Fibroblast of the aortic adventitia (primary cell): ENCODE measurements at regions not wholly inside any gene's neighbourhood (a gene's known extent, or its start where the extent isn't known, plus 50 kb on each side); places are given as distances from the start of the nearest gene placed in this dataset.

Experiments used
- DNase-seq: peaks from one replicate; pipeline ENCODE4 v3.0.0-alpha.2; 2010; ENCODE audit warnings: low read depth
- H3K4me3 ChIP-seq: 2 replicates; pipeline ENCODE4 v1.5.1; 2011; ENCODE audit warnings: low read depth, mild to moderate bottlenecking, control low read depth, low read length, moderate library complexity
- TF ChIP-seq, protein P1 (sequence below): IDR thresholded peaks from 2 replicates; pipeline ENCODE4 v1.5.1; 2011; ENCODE audit warnings: mild to moderate bottlenecking, low read length, control low read depth, inconsistent platforms; ENCODE audit not compliant: insufficient read depth

DNA sequence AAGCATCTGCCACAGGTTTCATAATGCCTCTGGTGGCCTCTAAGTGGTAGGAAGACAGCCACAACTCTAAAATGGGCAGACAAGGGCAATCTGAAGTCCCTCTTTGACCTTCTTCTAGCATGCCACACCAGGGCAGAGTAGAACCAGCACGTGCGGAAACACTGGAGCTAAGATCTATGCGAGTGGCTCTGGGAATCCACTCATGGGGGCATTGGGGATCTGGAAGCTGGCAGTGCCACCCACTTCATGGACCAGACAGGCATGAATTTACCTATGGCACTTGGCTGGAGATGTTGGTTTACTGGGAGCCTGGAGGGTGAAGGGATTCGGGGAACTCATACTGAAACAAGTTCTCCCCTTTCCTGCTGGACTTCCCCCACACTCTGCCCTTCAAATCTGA is 337.4 kb downstream of the MIAT start:
- TF ChIP-seq, protein P1, sequence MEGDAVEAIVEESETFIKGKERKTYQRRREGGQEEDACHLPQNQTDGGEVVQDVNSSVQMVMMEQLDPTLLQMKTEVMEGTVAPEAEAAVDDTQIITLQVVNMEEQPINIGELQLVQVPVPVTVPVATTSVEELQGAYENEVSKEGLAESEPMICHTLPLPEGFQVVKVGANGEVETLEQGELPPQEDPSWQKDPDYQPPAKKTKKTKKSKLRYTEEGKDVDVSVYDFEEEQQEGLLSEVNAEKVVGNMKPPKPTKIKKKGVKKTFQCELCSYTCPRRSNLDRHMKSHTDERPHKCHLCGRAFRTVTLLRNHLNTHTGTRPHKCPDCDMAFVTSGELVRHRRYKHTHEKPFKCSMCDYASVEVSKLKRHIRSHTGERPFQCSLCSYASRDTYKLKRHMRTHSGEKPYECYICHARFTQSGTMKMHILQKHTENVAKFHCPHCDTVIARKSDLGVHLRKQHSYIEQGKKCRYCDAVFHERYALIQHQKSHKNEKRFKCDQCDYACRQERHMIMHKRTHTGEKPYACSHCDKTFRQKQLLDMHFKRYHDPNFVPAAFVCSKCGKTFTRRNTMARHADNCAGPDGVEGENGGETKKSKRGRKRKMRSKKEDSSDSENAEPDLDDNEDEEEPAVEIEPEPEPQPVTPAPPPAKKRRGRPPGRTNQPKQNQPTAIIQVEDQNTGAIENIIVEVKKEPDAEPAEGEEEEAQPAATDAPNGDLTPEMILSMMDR, result no peak
- H3K4me3 ChIP-seq, result no peak overlapping the region
- DNase-seq, result no peak

DNA sequence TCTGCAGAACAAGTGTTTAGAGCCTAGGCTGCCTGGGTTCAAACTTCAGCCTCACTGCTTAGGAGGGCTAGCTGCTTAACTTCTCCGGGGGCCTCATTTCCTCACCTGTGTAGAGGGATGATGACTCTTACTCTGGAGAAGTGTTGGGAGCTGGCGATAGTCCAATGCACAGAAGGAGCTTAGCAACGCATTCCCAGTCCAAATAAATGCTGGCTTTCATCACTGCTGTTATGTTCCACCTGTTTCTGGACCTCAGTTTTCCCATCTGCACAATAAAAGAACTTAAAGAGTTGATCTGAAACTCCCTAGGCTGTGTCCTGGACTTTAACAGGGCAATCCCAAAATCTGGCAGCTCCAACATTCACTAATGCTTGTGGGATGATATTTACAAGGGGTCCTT is 337.8 kb downstream of the MIAT start:
- peak; percentile 10 for DNase-seq
- TF ChIP-seq, protein P1, result no peak

DNA sequence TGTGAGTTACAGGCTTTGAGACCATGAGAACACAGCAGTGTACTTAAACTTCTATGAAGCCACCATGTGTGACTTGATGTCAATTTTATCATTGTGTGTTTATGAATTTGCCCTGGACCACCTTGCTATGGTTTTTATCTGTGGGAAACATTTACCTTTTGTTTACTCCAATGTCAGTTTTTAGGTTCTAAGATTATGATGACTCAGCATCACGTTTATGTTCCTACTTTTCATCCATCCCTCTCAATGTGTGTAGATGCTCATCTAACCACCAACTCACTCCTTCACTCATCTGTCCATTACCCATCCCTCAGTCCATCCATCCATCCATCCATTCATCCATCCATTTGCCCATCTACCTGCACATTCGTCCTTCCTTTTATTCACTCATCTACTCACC is 338.8 kb downstream of the MIAT start:
- DNase-seq, result no peak
- H3K4me3 ChIP-seq, result no peak overlapping the region
- TF ChIP-seq, protein P1, result no peak

More for the DNA sequence above, 337.8 kb downstream of the MIAT start:
- H3K4me3 ChIP-seq, result no peak overlapping the region

DNA sequence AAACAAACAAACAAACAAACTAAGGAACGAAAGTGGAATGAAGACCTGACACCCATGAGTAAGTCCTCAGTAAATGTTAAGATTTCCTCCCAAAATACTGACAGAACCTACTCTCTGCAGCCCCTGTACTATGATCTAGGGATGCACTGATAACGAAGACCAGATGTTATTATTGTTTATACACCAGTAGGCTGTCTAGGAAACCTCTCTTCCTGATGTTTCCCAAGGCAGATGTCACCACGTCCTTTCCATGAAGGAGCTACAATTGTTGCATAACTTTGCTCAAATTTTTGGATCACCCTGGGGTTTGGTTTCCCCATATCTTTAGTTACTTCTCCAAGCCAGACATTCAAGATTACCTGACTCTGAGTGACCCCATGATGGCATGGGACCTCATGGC is 340.7 kb downstream of the MIAT start:
- TF ChIP-seq, protein P1, result no peak
- no peak overlapping the region for H3K4me3 ChIP-seq
- no peak for DNase-seq

DNA sequence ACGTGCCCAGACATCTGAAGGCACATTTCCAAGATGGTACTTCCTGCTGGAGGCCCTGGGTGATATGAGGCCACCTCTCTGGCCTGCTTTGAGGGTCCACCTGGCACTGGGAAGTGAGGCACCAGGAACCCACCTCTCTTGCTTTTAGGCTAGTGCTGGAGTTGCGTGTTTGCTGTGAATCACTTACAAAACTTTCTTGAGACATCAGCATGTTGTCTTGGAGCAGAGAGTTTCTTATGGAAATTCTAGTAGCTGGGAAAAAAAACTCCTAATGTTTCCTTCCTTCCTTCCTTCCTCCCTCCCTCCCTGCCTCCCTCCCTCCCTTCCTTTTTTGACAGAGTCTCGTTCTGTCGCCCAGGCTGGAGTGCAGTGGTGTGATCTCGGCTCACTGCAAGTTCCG is 341.3 kb downstream of the MIAT start:
- TF ChIP-seq, protein P1, result no peak
- no peak overlapping the region for H3K4me3 ChIP-seq
- DNase-seq, result no peak

DNA sequence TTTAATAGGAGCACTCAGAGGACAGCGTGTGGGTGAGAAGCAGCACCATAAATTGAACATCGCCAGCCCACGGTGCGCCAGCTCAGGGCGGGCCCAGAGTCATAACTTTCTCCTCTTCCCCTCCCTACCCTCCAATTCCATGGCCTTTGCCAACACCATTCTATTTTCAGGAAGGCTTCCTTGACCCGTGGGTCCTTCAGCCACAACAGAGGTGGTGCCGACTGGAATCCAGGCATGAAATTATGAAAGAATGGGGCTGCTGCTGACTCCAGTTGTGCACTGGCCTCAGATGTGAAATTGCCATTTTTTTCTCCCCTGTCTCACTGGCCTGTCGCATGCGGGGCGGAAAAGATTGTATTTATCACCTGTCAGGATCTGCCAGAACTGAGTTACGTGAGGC is 345.9 kb downstream of the MIAT start:
- H3K4me3 ChIP-seq, result no peak overlapping the region
- TF ChIP-seq, protein P1, result no peak
- DNase-seq, result no peak

DNA sequence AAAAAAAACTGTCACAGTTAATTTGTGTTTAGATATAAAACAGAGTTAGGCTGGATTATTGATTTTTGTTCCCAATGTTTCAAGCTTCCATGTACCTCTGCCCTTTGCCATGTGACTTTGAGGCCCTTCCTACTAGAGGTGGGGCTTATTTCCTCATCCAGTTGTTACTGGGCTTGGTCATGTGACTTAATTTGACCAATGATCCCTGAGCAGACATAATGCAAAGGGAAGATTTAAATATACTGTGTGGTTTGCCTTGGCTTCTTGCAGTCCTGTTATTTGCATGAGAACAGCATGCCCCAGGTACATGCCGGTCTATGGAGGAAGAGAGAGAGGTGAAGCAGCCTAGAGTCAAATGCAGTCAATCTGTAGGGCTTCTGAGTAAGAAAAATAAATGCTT is 347.0 kb downstream of the MIAT start:
- no peak for DNase-seq
- H3K4me3 ChIP-seq, result no peak overlapping the region
- TF ChIP-seq, protein P1, result no peak
